ENCODE measurements at regions not wholly inside any gene's neighbourhood (a gene's known extent, or its start where the extent isn't known, plus 50 kb on each side); places are given as distances from the start of the nearest gene placed in this dataset.

GRCh38 chr3:137332297-137332696, 374.5 kb downstream of the IL20RB start:
- TF ChIP-seq, protein P1, sequence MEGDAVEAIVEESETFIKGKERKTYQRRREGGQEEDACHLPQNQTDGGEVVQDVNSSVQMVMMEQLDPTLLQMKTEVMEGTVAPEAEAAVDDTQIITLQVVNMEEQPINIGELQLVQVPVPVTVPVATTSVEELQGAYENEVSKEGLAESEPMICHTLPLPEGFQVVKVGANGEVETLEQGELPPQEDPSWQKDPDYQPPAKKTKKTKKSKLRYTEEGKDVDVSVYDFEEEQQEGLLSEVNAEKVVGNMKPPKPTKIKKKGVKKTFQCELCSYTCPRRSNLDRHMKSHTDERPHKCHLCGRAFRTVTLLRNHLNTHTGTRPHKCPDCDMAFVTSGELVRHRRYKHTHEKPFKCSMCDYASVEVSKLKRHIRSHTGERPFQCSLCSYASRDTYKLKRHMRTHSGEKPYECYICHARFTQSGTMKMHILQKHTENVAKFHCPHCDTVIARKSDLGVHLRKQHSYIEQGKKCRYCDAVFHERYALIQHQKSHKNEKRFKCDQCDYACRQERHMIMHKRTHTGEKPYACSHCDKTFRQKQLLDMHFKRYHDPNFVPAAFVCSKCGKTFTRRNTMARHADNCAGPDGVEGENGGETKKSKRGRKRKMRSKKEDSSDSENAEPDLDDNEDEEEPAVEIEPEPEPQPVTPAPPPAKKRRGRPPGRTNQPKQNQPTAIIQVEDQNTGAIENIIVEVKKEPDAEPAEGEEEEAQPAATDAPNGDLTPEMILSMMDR (IDR thresholded peaks at IDR 0.05; ENCODE audit: low read depth, low read length, poor library complexity, severe bottlenecking): no peak
- no peak for TF ChIP-seq EZH2phosphoT487 (IDR thresholded peaks at IDR 0.05; ENCODE audit: borderline replicate concordance, low read length)

Measured in DOHH2 (cell line).